Neural crest cell (in vitro differentiated cells): ENCODE measurements at regions not wholly inside any gene's neighbourhood (a gene's known extent, or its start where the extent isn't known, plus 50 kb on each side); places are given as distances from the start of the nearest gene placed in this dataset.

Source experiments
- DNase-seq: peaks from one replicate; pipeline ENCODE4 v3.0.0; 2021; ENCODE audit warnings: low read depth, mixed read lengths, low spot score
- H3K27ac Mint-ChIP-seq: one replicate; pipeline ENCODE4 v1.8.0; 2021; ENCODE audit warnings: mild to moderate bottlenecking, mixed read lengths; ENCODE audit not compliant: unreplicated experiment
- H3K27me3 Mint-ChIP-seq: 2 replicates; pipeline ENCODE4 v1.8.0; 2021; ENCODE audit warnings: low read depth, mild to moderate bottlenecking, mixed read lengths
- H3K36me3 Mint-ChIP-seq: 2 replicates; pipeline ENCODE4 v1.8.0; 2021; ENCODE audit warnings: low read depth, mild to moderate bottlenecking, mixed read lengths
- H3K4me1 Mint-ChIP-seq: 2 replicates; pipeline ENCODE4 v1.8.0; 2021; ENCODE audit warnings: mixed read lengths
- H3K4me3 Mint-ChIP-seq: one replicate; pipeline ENCODE4 v1.8.0; 2021; ENCODE audit warnings: mild to moderate bottlenecking, mixed read lengths
- H3K9me3 Mint-ChIP-seq: 2 replicates; pipeline ENCODE4 v1.8.0; 2021; ENCODE audit warnings: mixed read lengths
- TF ChIP-seq, protein P1 (sequence below): fragments of 200-600 bp; sonication (generic); conservative IDR thresholded peaks from 2 replicates; pipeline ENCODE4 v1.5.0; 2021; ENCODE audit warnings: antibody characterized with exemption, mild to moderate bottlenecking

DNA sequence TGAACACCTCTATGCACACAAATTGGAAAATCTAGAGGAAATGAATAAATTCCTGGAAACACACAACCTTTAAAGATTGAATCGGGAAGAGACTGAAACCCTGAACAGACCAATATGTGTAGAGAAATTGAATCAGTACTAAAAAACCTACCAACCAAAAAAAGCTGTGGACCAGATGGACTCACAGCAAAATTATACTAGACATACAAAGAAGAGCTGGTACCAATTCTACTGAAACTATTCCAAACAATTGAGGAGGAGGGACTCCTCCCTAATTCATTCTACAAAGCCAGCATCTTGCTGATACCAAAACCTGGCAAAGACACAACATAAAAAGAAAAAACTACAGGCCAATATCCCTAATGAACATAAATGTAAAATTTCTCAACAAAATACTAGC, 54.4 kb upstream of the SEZ6L start:
- TF ChIP-seq, protein P1, sequence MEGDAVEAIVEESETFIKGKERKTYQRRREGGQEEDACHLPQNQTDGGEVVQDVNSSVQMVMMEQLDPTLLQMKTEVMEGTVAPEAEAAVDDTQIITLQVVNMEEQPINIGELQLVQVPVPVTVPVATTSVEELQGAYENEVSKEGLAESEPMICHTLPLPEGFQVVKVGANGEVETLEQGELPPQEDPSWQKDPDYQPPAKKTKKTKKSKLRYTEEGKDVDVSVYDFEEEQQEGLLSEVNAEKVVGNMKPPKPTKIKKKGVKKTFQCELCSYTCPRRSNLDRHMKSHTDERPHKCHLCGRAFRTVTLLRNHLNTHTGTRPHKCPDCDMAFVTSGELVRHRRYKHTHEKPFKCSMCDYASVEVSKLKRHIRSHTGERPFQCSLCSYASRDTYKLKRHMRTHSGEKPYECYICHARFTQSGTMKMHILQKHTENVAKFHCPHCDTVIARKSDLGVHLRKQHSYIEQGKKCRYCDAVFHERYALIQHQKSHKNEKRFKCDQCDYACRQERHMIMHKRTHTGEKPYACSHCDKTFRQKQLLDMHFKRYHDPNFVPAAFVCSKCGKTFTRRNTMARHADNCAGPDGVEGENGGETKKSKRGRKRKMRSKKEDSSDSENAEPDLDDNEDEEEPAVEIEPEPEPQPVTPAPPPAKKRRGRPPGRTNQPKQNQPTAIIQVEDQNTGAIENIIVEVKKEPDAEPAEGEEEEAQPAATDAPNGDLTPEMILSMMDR = no peak
- H3K4me3 Mint-ChIP-seq = no peak overlapping the region
- H3K36me3 Mint-ChIP-seq = peaks cover 2% of the 10 kb centered on the region
- H3K9me3 Mint-ChIP-seq = peaks cover 2% of the 10 kb centered on the region
- H3K27me3 Mint-ChIP-seq = peaks cover 78% of the 10 kb centered on the region
- H3K27ac Mint-ChIP-seq = no peak overlapping the region
- H3K4me1 Mint-ChIP-seq = no peaks in the 10 kb centered on the region
- DNase-seq = no peak

DNA sequence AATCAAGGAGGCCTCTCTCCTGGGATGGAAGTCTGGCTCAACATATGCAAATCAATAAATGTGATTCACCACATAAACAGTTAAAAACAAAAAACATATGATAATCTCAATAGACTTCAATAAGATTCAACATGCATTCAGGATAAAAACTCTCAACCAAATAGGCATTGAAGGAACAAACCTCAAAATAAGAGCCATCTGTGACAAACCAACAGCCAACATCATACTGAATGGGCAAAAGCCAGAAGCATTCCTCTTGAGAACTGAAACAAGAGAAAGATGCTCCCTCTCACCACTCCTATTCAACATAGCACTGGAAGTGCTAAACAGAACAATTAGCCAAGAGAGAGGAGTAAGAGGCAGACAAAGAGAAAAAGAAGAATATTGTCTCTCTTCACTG, 54.0 kb upstream of the SEZ6L start:
- Mint-ChIP-seq H3K27ac (no peak overlapping the region), H3K27me3 (peaks cover 80% of the 10 kb centered on the region), H3K4me3 (no peak overlapping the region), H3K36me3 (peaks cover 2% of the 10 kb centered on the region), H3K4me1 (no peaks in the 10 kb centered on the region), H3K9me3 (peaks cover 2% of the 10 kb centered on the region)
- TF ChIP-seq, protein P1 = no peak
- DNase-seq = no peak
